SK-N-MC (cell line): ENCODE measurements at regions not wholly inside any gene's neighbourhood (a gene's known extent, or its start where the extent isn't known, plus 50 kb on each side); places are given as distances from the start of the nearest gene placed in this dataset.

Experiments used
- EZH2 ChIP-seq: fragments of 200-600 bp; sonication (generic); IDR thresholded peaks from one replicate; pipeline ENCODE4 v1.6.1; 2017; ENCODE audit warnings: antibody characterized with exemption
- FOXP2 ChIP-seq: optimal IDR thresholded peaks from 2 replicates; pipeline ENCODE3; 2011; ENCODE audit warnings: mild to moderate bottlenecking, moderate library complexity; ENCODE audit not compliant: insufficient read depth; ENCODE audit errors: extremely low read length, control extremely low read depth
- POLR2AphosphoS5 ChIP-seq: IDR thresholded peaks from 2 replicates; pipeline ENCODE4 v1.6.1; 2012; ENCODE audit warnings: mild to moderate bottlenecking, low read depth, low read length, borderline replicate concordance

DNA sequence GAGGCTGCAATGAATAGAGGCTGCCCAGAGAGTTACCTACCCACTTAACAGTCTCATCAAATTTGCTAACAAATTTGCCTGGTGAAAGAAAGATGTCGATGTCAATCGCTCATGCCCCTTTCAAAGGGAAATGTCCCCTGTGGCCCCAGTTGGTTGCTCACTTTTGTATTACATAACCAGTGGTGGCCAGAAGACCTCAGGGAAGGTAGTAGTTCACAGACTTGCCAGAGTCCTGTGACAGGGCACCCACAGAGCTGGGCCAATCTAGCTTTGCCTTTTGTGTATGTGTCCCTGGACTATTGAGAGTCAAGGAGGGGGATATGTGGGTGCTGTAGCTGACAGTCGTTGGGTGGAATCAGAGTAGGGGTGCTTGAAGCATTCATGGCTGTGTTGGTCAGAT, 70.7 kb upstream of the CCN6 start:
- TF ChIP-seq EZH2 = no peak
- no peak for TF ChIP-seq POLR2AphosphoS5
- no peak for TF ChIP-seq FOXP2
